Stimulated activated CD4-positive, alpha-beta T cell treated with anti-CD3 and anti-CD28 coated beads, Interleukin-2, amount 100 ng/mL, for 4 hours (primary cell): ENCODE measurements at regions not wholly inside any gene's neighbourhood (a gene's known extent, or its start where the extent isn't known, plus 50 kb on each side); places are given as distances from the start of the nearest gene placed in this dataset.
"Not testable (repeated sequence)": the region's sequence is repeated elsewhere in the genome, so short reads cannot be mapped to it uniquely, and the experiment has no call there.

ENCODE experiments used
- DNase-seq: peaks from one replicate; pipeline ENCODE4 v3.0.0-alpha.2; 2020; ENCODE audit warnings: low read depth

DNA sequence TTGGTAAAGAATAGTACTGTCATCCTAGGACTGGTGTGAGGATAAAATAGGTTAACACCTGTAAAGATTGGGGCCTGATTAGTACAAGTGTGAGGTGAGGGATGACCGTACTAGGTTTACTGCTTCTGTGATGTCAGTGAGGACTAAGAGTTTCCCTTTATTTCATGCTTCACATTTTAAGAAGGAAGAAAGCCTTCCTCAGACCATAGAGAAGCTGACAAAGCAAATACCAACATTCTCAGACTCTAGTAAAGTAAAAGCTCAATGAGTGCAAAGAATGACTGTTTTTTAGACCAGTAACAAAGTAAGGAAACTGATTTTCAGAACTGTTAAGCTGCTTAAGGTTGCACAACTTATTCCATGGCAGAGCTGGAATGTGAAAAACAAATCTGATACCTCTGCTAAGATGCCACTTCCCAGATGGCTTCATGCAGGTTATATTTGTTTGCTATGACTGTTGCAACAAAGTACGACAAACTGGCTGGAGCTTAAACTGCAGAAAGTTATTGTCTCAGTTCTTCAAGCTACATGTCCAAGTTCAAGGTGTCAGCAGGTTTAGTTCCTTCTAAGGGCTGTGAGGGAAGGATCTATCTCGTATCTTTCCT, 354.9 kb downstream of the RSL24D1 start:
- no peak for DNase-seq

DNA sequence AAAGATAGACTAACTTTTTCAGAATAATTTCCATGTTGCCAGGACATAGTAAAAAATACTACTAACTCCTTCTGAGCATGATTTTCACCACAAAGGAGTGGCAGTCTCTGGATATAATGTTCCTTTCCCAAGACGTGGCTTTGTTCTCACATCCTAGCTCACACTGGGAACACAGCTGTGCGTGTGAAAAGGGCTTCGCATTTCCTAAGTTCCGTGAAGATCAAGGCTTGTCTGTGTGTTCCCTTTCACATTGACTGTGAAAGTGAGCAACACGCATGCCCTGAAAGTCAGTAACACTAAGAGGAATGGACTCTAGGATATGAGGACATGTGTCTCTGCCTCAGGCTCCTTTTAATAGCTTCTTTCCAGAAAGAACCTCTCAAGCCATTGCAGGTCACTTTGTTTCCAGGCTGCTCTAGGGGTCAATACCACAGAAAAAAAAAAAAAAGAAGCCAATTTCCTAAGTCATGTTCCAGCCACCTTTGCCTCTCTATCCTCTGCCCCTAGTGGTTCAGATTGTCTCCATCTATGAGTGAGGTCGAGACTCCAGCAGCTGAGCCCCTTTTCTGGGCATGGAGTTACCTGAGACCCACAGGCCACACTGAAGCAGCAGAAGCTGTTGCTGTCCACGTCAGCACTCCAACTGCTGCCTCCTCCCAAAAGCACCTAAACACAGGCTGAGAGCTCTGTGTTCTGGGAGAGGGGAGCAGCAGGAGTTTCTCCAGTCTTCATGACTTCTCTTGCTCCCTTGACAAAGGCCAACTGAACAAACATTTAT, 355.9 kb downstream of the RSL24D1 start:
- no peak for DNase-seq

DNA sequence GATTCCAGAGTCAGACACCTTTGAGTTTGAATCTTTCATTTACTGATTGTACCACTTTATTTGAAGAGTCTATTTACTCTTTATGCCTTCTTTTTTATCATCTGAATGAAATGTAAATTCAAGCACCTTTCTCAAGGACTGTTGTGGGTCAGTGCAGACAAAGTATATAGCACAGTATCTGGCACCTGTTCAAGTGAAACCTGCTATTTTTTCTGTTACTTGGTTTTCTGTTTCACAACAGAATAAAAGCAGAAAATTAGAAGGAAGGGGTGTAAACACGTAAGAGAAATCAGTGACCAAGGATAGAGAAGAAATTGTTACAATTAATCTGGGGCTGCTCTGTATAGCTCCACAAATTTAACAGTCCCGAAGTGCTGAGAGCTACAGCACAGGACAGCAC, 357.4 kb downstream of the RSL24D1 start:
- no peak for DNase-seq

DNA sequence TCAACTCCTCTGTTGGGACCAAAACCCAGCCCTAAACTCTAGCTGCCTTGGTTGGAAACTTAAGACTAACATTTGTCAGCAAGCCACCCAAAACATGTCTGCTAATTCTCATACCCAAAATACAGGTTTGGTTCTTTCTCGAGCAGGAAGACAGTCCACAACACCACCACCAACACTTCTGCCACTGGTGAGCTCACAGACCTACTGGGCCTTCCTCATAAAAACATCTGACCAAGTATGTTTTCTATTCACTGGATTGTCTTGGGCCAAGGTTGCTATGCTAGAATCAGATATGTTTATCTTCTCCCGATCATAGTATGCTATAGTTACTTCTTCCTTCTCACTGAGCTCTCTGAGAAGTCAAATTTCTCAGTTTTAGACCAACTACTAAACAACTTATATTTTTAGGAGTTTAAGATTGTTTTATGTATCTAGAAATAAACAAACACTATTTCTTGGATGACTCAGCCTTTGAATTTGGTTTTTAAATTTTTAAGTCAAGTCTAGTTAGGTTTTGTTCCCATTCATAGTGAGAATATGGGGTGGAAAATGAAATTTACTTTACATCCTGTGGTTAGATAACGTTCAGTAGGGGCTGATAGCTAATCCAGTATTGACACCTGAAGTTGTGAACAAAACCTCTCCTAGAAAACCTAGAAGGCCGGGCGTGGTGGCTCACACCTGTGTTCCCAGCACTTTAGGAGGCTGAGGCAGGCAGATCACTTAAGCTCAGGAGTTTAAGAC, 360.5 kb downstream of the RSL24D1 start:
- no peak for DNase-seq

DNA sequence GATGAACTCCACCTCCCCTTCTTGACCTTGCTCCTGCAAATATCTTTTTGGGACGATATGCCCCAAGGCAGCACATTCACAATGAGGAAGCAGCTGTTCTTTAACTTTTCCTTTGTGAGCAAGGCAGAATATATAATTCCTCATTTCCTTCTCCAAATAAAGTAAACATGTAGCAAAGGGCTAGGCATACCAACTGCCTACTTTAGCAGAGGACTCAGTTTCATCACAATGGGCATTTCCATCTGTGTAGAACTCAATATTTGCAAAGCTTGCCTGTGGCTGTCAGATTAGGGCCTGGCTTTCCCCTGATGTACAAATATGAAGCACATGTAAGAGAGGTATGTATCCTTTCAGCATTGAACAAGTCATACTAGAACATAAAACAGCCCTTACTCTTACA, 366.9 kb downstream of the RSL24D1 start:
- DNase-seq = no peak

DNA sequence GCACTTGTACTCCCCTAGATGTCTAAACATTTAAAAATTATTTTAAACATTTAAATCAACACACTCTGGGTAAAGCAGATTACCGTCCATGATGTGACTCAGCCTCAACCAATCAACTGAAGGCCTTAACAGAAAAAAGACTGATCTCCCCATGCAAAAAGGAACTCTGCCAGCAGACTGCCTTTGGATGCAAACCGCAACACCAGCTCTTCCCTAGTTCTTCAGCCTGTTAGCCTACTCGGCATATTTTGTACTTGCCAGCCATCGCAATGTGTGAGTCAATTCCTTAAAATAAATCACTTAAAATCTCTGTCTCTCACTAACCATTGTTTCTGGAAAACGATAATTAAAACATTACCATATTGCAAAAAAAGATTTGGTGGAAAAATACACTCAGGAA, 375.9 kb downstream of the RSL24D1 start:
- DNase-seq = no peak

DNA sequence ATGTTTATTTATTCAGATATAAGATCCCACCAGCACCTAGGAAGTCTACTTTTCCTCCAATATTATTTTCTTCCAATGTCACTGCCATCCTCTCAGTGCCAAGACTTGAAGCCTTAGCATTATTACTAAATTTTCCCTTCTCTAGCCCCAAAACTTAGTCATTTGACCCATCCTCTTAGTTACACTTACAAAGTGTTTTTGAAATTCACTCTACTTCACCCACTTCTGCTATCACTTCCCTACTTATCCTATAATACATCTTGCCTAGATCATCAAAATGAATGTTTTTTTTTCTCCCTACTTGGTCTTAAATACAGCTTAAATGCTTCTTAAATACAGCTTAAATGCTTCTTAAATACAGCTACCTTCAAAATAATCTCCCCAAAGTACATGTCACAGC, 376.6 kb downstream of the RSL24D1 start:
- DNase-seq = no peak

DNA sequence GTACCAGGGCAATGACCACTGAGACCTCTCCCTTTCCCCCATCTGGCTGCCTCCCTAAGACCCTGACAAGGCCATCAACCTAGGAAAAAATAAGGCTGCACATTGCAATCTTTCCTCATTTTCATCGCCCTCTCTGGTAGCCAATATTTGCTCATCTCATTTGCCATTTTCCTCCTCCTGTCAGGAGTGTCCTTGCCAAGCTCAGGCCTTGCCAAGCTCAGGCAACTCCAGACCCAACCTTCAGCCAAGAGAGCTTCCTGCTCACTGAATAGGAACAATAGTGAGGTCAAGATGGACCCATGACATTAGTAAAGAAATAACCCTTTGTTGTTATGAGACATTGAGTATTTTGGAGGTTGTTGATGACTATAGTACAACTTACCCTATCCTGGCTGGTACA, 380.3 kb downstream of the RSL24D1 start:
- no peak for DNase-seq

DNA sequence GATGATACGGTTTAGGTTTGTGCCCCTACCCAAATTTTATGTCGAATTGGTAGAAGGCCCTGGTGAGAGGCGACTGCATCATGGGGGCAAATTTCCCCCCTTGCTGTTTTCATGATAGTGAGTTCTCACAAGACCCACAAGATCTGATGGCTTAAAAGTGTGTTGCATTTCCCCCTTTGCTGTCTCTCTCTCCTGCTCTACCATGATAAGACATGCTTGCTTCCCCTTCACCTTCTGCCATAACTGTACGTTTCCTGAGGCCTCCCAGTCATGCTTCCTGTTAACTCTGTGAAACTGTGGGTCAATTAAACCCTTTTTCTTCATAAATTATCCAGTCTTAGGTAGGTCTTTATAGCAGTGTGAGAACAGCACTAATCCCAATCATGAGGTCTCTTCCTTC, 381.2 kb downstream of the RSL24D1 start:
- no peak for DNase-seq

DNA sequence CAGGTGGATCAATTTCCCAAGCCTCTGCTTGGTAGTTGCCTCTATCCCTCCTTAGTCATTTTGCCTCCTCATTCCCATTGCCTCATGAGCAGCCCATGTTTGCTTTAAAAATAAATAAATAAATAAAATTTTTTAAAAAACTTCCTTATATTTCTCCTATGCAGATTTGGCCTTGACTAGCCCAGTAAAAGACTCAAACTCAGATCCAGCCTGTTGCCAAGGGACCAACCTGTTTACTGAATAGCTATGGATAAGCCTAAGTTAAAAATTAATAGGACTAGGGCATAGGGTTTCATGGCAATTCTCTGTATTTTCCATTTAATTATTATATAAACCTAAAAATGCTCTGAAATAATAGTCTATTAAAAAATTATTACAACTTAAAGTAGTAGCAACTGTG, 384.4 kb downstream of the RSL24D1 start:
- no peak for DNase-seq

DNA sequence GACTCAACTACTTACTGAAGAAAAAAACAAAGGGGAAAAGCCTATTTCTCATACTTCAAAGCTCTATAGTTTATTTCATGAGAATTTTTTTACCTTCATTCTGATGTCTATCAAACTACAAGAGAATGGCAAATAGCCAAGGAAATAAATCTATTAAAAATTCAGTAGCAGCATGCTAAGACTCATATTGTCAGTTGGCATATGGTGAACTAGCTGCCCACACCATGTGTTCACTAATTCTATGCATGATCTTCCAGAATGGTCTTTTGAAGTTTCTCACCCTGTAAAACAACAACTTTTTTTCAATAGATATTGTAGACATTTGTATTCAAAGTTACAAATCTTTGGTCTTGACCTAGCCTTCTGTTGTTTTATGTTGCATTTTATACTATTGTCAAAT, 386.2 kb downstream of the RSL24D1 start:
- no peak for DNase-seq

DNA sequence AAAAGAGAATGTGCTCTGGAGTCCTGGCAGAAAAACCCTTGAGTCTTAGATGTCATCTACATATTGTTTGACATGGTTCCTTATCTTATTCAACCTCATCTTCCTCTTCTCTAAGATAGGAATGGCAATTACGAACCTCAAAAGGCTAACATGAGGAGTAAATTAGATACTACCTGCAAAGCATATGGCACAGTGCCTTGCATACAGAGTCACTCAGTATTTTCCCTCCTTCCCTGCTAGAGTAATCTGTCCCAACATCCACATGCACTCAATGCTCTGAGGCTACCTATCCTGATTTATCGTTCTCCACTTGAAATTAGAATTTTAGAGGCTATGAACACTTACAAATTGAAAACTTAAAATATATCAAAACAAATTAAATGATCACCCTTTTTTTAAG, 386.7 kb downstream of the RSL24D1 start:
- DNase-seq = no peak

DNA sequence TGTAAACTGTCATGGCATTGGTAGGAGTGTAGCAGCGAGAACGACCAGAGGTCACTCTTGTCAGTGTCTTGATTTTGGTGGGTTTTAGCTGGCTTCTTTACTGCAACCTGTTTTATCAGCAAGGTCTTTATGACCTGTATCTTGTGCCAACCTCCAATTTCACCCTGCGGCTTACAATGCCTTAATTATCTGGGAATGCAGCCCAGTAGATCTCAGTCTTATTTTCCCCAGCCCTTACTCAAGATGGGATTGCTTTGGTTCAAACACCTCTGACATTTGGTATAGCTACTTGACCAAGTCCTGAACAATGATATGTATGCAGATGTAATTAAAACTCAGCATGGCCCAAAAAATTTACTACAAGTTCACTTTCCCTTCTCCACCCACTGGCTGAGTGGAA, 388.4 kb downstream of the RSL24D1 start:
- DNase-seq = no peak

DNA sequence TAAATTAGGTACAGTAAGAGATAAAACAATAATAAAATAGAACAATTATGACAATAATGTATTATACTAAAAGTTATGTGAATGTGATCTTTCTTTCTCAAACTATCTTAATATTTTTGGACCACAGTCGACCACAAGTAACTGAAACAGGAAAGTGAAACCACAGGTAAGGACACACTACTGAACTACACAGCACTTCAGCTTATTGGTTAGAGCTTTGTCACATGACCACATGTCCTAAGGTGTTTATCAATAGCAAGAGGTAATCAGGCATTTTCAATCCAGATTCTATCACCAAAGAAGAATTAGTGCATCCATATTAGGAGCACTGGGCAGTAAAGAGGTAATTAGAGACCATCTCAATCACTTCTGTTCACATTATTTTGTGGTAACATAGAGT, 392.8 kb downstream of the RSL24D1 start:
- DNase-seq = no peak

DNA sequence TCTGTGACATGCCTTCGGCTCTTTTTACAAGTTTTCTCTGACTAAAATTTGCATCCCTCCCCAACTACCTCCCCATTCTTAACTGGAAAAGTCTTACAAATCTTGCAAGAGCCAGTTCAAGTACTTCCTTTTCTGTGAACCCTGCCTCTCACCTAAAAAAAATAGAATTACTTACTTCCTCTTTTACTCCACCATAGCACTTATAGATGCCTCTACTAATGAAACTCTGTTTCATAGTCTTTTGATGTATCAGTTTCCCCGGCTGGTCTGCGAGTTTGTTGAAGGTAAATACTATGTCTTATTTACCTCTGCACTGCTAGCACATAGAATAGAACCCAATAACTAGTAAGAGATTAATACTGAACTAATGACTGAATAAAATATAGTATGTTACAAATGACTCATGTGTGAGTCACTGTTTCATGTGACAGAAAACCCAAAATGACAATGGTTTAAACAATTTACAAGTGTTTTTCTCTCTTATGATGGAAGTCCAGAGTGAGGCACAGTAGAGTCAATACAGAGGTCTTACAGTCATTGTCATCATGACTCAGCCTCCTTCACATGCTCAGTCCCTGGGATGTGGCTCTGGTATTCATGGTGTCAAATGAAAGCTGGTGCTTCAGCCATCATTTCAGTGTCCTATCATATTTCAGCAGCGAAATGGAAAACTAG, 393.5 kb downstream of the RSL24D1 start:
- DNase-seq = no peak

DNA sequence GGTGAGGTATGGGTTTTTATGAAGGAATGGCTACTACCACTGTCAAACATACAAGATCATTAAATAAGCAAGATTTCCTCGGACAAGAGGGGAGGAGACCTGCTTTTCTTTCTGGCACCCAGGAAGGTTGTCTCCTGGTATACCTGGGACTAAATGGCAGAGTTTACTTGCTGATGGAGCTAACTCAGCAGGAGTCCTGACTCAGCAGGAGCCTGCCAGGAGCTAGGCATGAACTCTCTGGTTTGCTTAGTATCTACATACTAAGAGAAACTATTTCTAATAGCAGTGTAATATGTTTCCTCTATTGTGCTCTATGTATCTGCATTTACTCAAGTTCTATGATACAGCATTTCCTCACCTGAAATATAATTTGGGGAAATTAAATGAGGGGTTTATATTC, 404.2 kb downstream of the RSL24D1 start:
- no peak for DNase-seq

DNA sequence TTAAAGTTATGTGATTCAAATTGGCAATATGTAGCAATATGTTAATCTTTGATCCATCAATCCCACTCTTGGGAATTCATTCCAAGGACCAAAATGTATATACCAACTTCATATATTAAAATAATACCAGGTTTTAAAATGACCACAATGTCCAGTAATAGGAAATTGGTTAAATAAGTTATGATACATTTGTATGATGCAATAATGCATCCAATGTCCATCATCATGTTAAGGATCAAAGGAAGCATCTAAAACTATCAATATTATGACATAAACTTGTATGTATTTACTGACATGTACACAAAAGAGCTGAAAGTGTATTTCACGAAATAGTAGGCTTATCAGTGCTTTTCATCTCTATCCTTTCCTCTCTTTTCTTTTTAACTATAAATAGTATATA, 406.0 kb downstream of the RSL24D1 start:
- no peak for DNase-seq

DNA sequence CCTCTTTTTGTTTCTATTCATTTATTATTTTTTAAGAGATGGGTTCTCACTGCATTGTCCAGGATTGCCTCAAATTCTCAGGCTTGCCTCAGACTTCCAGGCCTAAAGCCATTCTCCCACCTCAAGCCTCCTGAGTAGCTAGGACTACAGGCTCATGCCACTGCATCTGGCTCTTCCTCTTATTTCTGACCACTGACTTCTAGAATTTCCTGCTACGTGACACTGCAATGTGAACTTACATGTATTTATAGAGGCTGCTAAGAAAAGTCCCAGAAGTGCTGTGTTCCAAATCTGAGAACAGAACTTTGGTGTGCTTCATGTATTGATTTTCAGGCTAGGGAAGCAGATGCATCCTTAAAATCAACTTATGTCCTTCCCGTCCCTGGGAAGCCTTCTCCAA, 407.4 kb downstream of the RSL24D1 start:
- no peak for DNase-seq

DNA sequence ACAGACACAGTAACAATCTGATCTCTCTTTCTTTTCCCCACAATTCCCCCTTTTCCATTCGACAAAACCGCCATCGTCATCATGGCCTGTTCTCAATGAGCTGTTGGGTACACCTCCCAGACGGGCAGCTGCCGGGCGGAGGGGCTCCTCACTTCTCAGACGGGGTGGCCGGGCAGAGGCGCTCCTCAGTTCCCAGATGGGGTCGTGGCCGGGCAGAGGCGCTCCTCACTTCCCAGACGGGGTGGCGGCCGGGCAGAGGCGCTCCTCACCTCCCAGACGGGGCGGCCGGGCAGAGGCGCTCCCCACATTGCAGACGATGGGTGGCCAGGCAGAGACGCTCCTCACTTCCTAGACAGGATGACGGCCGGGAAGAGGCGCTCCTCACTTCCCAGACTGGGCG, 415.5 kb downstream of the RSL24D1 start:
- not testable (repeated sequence) for DNase-seq

DNA sequence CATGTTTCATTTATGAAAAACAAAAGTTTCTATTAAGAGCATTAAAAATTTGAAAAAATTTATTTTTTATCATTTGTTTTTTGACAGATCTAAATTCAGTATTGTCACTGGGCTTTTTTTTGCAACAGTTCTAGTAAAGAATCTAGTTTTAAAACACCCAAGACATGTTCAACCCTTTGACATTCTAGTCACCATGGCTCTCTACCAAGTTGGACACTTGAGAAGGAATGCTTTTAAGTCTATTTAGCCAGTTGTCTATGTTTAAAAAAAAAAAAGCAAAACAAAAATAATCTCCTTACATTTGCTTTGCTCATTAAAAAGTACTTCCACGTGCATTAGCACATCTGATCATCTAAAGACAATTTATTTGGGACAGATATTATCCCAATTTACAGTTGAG, 417.5 kb downstream of the RSL24D1 start:
- no peak for DNase-seq

DNA sequence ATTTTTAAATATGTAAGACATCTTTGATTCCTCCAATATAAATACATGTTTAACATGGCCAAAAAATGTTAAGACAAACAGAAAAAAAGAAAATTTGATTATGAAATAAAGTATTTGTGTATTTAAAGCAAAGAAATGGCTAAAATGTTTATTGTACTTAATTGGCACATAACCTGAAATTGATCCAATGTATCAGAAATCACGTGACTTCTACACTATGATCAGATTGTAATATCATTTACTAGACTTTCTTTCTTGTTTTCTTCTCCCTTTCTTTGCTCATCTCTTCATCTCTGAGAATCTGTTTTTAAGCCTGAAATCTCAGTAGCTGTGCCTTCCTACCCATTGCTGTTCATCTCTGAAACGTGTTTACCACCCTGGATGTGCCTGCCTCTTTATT, 420.3 kb downstream of the RSL24D1 start:
- DNase-seq = no peak

DNA sequence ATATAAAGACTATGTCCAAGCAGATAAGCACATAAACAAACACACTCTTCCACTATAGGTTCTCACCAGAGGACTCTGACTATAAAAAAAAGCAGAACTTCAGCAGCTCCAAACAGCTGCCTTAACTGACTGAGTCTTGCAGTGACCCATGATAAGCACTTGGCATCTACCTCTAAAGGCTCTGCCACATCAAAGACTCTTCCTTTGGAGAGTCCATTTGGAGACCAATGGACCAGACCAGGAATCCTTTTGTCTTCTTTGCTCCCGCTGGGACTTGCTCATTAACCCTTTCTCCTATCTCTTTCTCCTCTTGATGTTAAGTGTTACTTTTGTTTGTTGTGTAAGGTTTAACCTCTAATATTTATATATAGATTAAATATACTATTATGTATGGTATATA, 424.1 kb downstream of the RSL24D1 start:
- DNase-seq = no peak

DNA sequence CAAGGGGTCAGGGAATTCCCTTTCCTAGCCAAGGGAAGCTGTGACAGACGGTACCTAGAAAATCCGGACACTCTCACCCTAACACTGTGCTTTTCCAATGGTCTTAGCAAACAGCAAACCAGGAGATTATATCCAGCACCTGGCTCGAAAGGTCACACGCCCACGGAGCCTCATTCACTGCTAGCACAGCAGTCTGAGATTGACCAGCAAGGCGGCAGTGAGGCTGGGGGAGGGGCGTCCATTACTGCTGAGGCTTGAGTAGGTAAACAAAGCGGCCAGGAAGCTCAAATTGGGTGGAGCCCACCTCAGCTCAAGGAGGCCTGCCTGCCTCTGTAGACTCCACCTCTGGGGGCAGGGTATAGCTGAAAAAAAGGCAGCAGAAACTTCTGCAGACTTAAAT, 447.3 kb downstream of the RSL24D1 start:
- not testable (repeated sequence) for DNase-seq
